Left ventricle myocardium superior (tissue), 1 donor: ENCODE measurements at regions not wholly inside any gene's neighbourhood (a gene's known extent, or its start where the extent isn't known, plus 50 kb on each side); places are given as distances from the start of the nearest gene placed in this dataset.

Source experiments
- ATAC-seq: fragments of 200-7000 bp; cut with Tn5 transposase; one replicate; pipeline ENCODE4 v1.9.1; 2020; ENCODE audit warnings: mild to moderate bottlenecking, moderate library complexity
- DNase-seq: peaks from one replicate; pipeline ENCODE4 v3.0.0-alpha.2; 2020
- intact Hi-C: fragments of 100-400 bp; cut with micrococcal nuclease; formaldehyde crosslinking; loops from one replicate; pipeline ENCODE4 v1.11.0; 2022
- donor health status: DM: no; HTN: yes; CAD: no; lungs with severe emphysema.

DNA sequence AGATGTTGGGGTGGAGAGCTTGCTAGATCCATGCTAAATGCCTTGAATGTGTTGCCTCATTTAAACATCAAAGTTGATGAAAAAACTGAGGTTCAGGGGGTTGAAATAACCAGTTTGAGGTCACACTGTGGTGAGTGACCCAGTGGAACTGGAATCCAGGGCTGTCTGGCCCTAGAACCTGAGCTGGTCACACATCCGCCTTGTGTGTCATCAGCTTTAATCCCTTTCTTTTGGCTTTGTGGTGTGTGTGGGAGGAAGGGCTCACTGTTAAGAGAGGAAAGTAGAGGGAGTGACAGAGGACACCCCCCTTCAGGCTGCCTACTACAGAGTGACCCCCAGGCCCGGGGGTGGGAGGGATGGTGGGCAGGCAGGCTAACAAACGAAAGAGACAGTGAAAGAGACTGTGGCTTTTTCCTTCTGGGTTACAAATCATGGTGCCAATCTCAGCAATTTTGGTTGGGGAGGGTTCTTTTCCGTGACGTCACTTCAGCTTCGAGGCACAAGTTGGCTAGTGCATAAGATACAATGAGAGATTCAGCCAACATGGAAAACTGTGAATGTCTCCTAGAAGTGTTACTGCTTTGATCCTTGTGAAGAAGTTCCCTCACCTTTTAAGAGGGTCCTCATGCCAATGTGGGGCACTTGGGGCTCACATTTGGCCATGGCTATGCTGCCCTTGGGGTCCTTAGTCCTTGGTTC is 164.9 kb downstream of the DLEU7 start:
- ATAC-seq (no peak), DNase-seq (no peak)
- intact Hi-C loops: no loop called here

DNA sequence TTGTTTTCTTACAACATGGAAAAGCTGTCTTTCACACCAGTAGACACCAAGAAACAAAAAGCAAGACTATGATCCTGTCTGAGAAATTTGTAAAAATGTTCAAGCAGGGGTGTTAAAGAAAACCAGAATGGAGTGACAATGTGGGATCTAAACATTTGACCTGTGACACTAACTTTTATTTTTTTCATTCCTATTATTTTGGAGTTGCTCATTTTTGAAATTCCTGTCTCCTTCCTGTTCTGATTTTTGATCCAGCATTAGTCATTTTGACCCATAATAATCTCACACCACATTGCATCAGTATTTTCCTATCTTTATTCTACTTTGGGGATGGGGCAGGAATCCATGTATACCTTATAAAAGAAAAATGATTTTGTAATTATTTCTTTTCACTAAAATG is 164.2 kb downstream of the DLEU7 start:
- no peak for ATAC-seq
- no peak for DNase-seq
- intact Hi-C loops: no loop called here

DNA sequence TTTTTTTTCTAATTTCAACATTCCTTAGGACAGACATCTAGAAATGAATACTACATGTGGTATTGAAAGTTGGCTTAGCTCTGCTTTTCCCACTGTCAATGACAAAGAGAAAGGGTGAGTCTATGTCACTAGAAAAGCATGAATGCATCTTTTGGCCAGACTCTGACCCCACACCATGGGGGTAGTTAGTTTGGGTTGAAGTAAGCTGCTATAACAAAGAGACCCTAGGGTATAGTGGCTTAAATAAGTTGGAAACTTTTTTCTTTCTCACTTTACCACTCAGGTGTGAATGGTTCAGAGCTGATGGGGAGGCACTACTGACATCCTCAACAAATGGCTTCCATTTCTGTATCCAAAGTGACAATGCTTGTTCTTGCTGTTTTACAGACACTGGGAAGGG is 161.5 kb downstream of the DLEU7 start:
- intact Hi-C loops: loop anchor here (10.0 kb wide), 1 partner anchor 97 kb away; no protein-coding TSS in a partner anchor
- DNase-seq (no peak), ATAC-seq (no peak)

DNA sequence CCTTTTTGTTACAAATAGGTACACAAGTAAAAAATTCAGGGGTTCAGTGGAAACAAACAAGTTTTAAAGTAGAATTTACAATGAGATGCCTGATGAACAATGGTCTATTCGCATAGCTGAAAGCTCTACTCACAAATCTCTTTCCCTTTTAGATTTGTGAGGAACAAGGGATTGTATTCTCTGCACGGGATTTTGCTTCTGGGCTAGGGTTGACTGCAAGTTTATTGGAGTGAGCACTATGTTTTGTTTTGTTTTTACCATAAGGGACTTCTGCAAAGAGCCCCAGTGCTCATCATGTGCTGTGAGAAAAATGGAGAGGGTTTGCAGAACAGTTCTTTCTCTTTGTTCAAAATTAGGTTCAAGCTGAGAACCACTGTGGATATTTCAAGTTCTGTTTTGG is 160.5 kb downstream of the DLEU7 start:
- intact Hi-C loops: loop anchor here (10.0 kb wide), 1 partner anchor 98 kb away; no protein-coding TSS in a partner anchor
- ATAC-seq (no peak), DNase-seq (no peak)

DNA sequence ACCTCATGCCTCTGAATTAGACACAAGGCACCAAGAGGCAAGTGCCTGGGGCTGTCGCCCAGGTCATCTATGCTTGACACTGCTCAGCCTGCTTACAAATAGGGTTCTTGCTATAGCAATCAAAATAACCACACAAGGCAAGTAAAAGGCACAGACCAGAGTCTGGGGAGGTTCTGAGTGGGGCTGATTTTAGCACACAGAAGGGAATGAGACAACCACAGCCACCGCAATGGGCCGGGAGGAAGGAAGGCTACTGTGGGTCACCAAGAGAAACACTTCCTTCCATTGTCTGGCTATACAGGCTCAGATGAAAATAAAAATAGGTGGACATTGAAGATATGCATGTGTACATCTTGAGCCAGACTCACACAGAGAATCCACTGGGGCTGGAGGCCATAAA is 159.1 kb downstream of the DLEU7 start:
- DNase-seq (peak; percentile 35), ATAC-seq (peak; percentile 58)
- intact Hi-C loops: loop anchor here (10.0 kb wide), 1 partner anchor 100 kb away; no protein-coding TSS in a partner anchor

DNA sequence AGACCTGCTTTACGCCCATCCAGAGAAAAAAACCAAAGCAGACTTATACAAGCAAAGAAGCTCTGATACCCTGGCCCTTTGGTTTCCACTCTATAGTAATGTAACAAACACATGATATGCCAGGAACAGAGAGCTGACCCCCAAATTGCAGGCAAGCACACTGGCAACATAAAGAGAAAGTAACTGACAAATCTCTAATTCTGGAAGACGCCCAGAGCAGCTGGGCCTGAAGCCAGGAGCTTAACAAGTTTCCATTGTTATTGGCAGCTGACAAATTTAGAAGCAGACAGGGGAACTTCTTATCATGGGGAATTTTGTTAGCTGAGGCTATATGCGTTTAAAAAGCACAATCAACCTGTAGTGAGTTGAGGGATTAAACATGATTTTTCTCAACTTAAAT is 158.0 kb downstream of the DLEU7 start:
- intact Hi-C loops: loop anchor here (10.0 kb wide), 1 partner anchor 101 kb away; no protein-coding TSS in a partner anchor
- peak; percentile 84 for ATAC-seq

DNA sequence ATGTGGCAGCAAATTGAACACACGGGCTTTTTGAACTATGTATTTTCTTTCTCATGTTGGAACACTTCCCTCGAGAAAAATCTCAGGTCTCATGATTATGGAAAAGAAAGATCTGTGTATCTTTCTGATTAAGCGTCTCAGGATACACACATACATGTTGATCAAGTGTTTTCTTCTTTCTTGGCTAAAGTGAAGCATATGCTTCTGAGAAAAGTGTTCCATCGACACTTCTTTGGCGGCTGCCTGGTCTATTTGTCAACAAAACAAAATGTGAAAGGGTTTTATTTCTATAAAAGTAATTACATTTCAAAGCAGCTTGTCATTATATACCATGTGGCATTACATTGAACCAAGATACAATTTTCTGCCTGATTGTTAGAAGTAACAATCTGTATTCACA is 157.5 kb downstream of the DLEU7 start:
- ATAC-seq (no peak), DNase-seq (no peak)
- intact Hi-C loops: loop anchor here (10.0 kb wide), 1 partner anchor 101 kb away; no protein-coding TSS in a partner anchor

More for the DNA sequence above, 158.0 kb downstream of the DLEU7 start:
- DNase-seq: peak; percentile 88

DNA sequence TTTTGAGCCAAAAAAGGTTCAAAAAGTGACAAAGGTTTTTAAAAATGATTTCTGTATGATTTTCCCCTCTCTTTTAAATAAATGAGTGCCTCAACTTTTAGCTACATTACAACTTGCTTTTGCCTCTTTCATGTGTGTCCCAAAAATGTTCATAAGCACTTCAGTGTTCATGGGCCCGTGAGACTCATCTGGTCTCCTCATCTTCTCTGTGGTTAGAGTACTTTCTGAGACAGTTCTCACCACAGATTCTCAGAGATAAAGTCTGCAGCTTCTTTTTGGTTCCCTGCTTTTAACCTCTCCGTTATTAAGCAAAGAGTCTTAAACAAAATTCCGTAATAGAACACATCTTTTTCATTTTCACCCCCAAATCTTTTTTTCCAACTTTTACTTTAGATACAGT is 156.9 kb downstream of the DLEU7 start:
- no peak for ATAC-seq
- no peak for DNase-seq
- intact Hi-C loops: loop anchor here (10.0 kb wide), 1 partner anchor 102 kb away; no protein-coding TSS in a partner anchor

DNA sequence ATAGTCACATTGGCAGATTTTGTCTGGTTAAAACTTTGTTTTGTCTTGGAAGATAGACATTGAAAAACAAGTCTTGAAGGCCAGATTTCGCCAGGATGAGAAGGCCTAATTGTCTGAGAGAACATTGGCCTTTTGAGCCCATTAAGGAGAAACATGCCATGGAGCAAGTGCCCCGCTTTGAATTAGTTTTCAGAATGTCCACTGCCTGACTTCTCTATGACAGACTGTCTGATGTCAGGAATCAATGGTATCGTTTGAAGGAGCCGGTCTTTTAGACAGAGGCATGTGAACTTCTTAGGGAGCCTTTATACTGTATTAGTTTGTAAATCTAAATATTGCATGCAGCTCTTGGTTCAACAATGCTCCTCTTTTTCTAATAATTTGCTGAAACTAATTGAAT is 155.9 kb downstream of the DLEU7 start:
- intact Hi-C loops: loop anchor here (10.0 kb wide), 1 partner anchor 103 kb away; no protein-coding TSS in a partner anchor
- ATAC-seq (no peak), DNase-seq (no peak)

DNA sequence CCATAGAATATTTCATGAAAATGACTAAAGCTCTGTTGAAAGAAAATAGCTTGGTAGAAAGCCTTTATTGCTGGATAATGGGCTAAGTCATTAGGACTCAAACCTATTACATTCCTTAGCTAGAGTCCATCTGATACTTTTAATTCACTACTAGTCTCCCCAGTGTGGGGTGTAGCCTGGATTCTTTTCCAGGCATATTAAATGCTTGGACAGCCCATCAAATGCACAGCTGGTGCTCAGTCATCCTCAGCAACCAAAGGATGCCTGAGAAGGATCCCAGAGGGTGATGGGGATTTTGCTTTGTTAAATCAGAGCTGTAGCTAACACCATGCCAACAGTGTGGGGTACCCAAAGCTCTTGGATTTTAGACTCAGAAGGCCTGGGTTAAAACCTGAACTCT is 153.5 kb downstream of the DLEU7 start:
- intact Hi-C loops: no loop called here
- ATAC-seq (no peak), DNase-seq (no peak)

DNA sequence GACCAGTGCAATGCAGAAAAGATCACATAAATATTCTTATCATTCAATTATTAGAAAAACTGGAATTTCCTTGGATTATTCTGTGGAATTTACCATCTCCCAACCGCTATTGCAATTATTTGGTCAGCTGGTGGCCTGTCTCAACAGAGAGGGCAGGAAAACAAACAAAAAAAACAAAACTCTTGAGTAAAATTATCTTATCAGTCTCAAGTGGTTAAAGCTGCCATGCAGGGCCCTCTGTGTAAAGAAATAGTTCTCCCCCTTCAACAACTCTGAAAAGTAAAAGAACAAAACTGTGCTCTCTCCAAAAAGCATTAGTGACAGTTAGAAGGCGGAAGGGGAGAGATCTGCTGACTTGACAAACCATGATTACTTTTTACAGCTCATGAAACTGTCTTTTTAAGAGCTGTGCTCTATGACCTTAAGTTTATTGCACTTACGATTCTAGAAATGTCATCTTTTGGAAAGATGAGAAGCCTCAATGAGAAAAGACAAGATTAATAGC is 152.3 kb downstream of the DLEU7 start:
- DNase-seq: no peak
- peak; percentile 23 for ATAC-seq
- intact Hi-C loops: no loop called here

DNA sequence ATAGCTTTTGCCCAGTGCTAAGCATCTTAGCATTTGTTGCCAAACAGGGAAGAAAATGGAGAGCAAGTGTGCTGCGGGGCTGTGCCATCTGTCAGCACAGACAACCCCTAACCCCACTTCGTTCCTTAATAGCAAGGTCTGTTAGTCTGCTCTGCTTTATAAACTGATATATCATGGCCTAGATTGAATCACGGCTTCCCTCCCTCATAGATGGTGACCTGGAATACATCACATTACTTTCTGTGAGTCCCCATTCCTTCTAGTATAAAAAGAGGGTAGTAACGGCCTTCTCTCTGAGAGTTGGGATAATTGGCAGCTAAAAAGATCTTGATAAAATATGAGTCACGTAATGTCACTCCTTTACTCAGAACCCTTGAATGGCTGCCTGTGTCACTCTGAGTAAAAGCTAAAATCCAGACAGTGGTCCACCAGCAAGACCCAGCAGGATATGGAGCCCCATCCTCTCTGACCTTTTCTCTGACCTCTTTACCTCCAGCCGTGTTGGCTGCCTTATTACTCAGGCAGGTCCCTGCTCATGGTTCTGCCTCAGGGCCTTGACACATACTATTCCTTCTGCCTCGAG is 151.7 kb downstream of the DLEU7 start:
- ATAC-seq: no peak
- no peak for DNase-seq
- intact Hi-C loops: no loop called here

DNA sequence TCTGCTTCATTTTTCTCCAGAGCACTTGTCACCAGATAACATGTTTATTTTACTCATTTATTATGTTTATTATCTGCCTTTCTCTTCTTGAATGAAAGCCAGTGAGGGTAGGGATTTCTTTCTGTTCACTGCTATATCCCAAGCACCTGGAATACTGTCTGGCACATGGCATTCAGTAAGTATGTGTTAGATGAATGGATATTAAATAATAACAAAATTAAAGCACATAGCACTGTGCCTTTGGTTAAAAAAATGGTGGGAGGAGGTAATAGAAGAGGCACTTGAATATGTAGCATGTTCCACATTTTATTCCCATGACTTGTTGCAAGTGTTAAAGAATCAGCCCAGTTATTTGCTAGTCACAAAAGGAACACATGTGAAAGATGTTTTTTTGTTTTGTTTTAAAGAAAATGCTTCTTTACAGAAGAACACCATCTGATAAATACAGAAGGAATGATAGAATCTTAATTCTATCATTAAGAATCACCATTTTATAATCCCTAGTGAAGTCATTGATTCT is 151.0 kb downstream of the DLEU7 start:
- ATAC-seq: no peak
- no peak for DNase-seq
- intact Hi-C loops: no loop called here

DNA sequence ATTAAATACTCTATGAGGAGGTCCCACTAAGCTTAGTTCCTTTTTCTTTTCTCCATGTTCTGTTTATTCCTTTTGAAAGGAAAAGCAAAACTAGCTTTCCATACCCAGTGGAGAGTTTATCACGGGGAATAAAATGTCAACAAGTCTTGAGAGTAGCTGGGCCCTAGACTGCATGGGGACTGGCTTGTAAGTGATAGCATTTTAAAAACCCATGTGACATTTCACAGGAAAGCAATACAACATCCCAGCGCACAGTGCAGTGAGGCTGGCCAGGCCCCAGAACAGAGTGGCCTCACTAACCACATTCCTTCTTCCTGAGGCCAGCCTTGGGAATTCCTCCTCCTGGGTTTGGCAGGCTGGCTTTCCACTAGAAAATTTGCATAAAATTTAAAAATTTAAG is 149.8 kb downstream of the DLEU7 start:
- intact Hi-C loops: no loop called here
- DNase-seq (peak; percentile 80), ATAC-seq (peak; percentile 95)

DNA sequence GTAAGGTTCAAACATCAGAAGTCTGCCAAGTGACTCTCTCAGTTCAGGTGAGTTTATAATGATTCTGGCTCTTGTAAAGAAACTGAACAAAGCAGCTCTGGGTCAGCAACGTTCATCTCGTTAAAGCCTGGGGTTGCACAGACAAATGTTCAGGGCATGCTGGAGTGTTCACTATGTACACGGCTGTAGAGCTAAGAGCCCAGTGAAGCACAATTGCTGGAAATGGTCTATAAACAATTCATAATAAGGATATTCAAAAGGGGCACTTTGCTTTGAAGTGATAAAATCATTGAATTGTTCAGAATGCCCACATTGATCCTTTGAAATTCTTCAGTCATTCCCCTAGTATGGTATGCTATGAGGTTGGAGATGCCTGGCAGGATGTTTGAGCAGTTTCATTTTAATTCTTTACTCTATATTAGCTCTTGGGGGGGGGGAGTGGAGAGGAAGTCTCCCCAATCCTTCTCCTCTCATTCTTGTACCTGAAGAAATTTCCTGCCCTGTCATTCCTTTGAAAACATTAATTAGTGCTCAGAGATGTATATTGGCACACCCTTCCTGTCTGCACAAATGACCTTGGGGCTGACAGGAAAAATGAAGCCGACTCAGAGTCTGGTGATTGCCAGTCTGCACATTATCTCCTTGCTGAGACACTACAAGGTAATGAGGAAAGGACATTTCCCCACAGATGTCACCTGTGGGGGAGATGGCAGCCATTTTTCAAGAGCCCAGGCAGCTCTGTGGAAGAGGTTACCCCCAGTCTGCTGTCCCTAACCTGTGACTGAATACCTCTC is 145.5 kb downstream of the DLEU7 start:
- intact Hi-C loops: no loop called here
- ATAC-seq: peak; percentile 35
- no peak for DNase-seq

DNA sequence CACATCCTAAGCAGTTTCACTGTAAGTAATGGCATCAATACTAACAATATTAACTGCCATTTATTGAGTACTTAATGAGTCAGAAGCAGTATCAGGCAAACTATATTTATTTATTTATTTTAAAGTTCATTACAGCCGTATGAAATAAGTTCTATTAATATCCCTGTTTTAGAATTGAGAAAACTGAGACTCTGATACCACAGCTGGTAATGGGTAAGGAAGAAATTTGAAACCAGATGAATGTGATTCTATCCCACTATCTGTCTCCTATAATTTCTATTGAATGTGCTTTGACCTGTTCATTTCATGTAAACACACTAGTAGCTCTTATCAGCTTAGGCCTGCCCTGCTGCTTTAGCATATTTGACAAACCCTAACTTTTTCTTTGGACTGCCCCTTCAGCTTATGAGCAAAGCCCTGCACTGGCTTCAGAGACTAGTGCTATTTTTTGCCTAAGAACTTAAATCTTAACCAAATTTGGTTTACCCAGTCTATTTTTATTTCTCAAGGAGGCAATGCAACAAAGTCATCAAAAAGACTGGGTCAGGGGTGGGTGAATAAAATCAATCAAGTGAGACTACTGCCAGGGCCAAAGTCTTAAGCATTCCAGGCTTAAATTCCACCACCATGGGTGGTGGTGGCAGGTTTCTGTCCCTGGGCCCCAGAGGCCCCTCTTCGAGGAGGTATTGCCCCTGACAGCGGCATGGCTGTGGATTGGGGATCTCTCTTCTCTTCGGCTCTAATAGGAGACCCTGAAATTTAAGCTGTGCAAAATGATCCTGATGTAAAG is 143.4 kb downstream of the DLEU7 start:
- intact Hi-C loops: no loop called here
- DNase-seq (no peak), ATAC-seq (no peak)

DNA sequence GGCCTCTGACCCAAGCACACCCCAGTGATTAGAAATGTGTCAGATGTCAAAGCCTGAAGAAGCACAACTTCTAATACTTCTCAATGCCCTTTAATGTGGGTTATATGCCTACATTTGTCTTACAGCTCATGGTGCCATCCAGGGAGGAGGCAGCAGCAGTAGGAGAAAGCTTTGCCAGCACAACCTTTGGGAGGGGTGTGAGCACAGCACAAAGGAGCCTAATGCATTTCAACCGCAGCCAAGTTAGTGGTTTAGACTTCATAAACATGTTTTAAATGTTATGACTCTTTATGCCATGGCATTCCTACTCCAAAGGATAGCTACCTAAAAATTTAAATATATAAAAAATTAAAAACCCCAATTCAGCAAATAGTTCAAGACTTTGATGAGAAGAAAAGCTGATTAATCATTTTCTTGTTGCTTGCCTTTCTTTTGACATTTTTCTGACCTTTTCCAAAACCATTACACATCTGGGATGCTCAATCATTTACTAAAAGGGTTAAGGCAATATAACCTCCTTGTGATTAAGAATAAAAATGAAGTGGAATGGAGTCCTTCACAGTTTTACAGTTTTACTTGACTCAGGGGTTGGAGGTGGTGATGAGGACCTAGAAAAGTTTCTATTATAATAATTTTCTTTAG is 142.7 kb downstream of the DLEU7 start:
- ATAC-seq (no peak), DNase-seq (no peak)
- intact Hi-C loops: no loop called here

DNA sequence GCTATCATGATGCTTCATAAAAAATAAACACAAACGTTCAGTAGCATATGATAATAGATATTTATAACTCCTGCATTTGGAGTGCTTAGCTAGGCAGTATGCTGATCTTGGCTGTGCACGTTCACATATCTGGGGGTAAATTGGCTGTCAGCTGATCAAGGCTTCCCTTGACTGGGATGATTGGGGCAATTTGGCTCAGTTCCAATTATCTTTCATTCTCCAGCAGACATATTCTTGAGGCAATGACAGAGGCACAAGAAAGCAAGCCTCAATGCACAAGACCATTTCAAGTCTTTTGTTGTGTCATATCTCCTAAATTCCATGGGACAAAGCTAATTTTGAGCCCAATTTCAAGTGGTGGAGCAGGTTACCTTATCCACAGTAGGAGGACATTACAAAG is 142.0 kb downstream of the DLEU7 start:
- no peak for ATAC-seq
- intact Hi-C loops: no loop called here
- DNase-seq: no peak
